HG02973 (cell line): ENCODE measurements at regions not wholly inside any gene's neighbourhood (a gene's known extent, or its start where the extent isn't known, plus 50 kb on each side); places are given as distances from the start of the nearest gene placed in this dataset.

Source experiments
- ATAC-seq: cut with Tn5 transposase; IDR thresholded peaks from one replicate; pipeline ENCODE4 v1.9.1; 2021; ENCODE audit warnings: moderate library complexity; ENCODE audit not compliant: unreplicated experiment

DNA sequence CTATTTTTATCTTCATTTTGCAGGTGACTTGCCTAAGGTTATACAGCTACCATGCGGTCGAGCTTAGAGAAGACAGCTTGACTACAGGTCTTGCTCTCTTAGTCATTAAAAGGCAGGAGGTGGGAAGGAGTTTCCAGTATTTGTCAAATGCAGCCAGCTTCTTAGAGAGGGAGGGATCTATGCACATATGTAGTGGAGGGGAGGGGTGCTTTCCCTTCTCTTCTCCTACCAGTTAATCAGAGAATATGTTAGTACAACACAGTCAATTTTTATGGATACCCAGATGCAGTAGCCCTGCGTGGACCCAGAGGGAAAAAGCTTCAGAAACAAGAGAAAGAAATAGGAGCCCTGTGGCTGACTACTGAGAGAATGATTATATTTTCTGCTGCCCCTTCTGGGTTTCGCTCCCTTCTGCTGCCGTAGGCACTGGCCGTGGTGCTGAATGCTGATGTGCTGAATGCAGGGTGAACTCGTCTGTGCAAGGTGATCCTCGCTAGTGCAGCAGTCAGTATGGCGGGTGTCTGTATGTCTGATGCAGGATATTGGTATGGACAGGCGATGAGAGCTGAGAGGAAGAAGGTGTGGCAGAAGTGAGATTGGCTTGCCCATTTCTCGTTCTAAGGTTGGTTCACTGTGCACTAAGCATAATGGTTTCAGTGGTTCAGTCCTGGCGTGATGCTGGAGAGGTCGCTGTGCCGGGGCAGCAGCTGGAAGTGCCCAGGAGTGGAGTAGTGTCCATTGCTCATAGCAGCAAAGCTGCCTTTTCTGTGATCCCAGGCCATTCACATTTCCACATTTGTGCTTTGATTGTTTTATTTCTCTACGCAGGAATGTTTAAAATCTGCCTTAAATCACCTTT is 189.2 kb upstream of the PODXL start:
- ATAC-seq = no peak

DNA sequence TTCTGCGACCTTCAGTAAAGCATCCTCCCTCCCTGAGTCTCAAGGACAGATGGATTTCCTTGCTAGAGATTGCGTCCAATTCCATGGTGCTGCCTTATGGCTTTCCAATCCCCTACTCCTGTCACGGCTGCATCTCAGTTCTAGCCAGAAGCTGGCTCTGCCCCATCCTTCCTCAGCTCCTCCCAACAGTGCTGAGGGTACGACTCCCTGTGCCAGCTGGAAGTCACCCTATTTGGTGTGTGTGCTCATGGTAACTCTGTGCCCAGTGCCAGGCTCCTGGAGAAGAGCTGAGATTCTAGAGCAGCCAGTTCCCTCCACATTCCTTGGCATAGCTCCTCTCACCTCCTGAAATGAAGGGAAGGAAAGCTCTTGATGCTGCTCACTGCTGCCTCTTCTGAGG is 185.0 kb upstream of the PODXL start:
- ATAC-seq = no peak

- no peak for ATAC-seq
Measured at GRCh38 chr7:131737746-131738465, 181.5 kb upstream of the PODXL start.

DNA sequence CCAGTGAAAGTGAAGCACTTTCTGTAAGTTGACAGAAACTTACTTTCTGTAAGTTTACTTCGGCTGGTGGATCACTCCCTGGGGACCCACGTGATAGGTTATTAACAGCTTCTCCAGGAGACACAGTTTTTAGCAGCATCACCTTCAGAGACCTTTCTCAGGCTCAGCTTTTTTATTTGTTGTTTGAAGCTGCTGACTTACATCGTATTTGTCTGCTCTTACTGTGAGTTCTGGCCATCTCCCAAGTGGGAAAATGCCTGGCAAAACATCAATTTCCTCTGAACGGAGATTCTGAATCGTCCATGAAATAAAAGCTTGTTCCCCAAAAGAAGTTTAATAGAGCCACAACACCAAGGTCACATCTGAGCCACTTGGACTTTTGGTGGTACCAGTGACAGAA is 178.7 kb upstream of the PODXL start:
- ATAC-seq = no peak

DNA sequence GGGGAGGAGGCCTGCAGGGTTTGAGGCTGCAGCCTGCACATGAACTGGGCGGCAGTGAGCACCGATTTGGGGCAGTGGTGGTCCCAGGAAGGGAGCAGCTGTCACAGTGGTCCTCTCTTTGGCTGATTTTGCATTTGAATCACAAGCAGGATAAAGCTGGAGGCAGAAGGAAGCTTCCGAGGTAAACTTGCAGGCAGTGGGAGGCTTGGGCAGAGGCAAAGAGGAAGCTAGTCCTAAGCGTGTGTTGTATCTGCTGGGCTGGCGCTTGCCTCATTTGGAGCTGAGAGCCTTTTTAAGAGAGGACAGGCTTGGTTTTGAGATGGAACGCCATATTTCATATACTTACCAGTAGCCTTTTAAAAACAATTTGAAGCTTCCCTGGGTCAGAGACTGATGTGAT is 177.2 kb upstream of the PODXL start:
- no peak for ATAC-seq

GRCh38 chr7:131727189-131727588 is 170.8 kb upstream of the PODXL start:
- ATAC-seq = no peak

DNA sequence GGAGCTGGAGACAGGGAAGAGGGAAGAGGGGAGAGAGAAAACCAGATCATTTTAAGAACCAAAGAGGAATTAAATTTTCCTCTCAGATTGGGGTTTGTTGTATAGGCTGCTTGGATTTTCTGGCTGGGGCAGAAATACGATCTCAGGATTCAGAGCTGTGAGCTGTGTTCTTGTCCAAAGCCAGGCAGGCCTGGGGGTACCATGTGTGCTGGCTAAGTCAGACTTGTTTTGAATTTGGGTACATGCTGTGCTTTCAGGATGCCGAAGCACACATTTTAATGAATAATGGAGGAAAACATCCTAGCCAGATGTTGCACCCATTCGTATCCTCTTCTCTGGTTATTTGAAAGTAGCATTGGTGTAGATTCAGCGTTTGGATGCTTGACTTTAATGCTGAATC is 170.3 kb upstream of the PODXL start:
- ATAC-seq = no peak

DNA sequence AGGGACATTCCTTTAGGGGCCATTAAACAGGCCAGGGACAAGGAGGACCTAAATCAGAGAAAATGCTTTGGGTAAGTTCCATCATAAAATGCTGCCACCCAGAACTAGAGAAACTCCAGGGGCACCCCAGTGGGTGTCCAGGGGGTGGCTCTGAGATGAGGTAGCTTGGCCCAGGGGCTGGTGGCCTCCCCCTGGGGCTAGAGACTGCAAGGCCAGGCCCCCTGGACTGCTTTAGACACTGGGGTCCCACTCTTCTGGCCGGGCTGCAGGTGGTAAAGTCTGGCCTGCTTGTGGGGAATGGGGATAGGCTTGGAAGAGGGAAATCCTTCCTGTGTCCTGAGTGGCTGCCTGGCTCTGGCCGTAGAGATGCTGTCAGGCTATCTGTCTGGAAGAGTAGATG is 169.6 kb upstream of the PODXL start:
- no peak for ATAC-seq

DNA sequence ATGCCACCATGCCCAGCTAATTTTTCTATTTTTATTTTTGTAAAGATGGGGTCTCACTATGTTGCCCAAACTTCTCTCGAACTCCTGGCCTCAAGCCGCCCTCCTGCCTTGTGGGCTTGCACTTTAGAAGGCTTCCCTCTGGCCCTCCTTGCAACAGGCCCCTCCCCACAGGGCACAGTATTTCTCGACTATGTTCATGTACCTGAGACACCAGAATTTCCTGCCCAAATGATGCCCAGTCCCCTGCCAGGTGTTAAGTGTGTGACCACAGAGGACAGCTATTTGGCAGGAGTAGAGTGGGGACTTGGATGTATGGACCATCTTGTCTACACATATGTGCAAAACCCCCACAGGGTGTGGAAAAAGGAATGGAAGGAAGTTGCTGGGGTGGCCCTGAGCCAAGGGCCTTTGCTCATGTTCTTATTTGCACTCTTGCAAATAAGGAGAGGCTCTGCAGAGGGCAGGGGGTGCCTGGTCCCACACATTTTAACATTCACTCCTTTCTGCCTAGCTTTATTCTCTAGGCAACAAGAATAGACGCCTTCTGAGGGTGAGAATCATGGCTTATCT is 168.4 kb upstream of the PODXL start:
- ATAC-seq = no peak

- ATAC-seq = no peak
Measured at GRCh38 chr7:131723926-131724325, 167.5 kb upstream of the PODXL start.

DNA sequence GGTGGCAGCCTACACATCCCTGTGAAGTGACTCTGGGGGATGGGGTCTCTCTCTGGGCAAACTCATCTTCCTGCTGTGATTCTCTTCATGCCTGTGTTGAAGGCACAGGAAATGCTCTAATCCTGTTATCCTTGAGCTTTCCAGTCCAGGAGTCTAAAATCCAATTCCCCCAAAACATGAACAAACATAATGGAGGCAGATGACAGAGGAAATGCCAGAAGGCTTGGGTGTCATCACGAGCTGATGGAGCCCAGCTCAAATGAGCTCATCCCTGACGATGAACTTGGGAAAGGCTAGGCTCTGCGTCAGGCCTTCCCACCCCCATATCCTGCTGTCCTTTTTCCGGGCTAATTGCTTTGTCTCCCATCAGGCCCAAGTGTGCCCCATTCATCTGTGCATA is 165.9 kb upstream of the PODXL start:
- no peak for ATAC-seq

- ATAC-seq = no peak
Measured at GRCh38 chr7:131721660-131722059, 165.2 kb upstream of the PODXL start.

DNA sequence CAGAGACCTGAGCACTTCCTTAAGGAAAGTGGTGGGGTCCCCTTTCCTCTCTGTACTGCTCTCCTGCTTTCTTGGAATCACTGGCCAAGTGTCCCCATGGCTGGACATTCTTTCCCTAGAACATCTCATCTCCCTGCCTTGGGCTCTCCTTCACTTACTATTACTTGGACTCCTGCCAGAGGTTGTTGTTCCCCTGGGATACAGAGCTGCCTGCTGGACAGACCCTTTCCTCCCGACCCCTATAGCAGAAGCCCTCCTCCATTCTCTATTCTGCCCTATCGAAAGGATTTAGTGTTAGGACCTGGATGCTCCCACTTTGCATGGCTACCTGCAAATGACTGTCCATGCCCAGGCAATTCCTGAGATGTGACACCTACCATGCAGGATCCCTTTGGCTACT is 164.3 kb upstream of the PODXL start:
- ATAC-seq = no peak

DNA sequence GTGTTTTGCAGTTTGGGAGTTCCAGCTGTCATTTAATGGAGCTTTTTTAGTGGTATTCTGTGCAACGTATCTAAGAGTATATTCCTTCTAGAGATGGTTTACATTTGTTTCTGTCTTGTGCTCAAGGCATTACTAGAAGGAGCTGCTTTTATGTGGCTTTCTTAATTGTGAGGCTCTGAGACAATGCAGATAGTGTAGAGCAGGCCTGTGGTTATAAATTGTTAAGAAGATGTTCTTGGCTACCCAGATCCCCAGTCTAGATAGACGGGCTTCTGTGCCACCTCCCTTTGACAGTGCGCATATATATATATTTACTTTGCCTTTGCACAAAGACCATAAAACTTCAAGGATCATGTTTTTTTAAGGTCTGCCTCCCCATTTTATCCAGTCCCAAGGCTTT is 160.8 kb upstream of the PODXL start:
- no peak for ATAC-seq

DNA sequence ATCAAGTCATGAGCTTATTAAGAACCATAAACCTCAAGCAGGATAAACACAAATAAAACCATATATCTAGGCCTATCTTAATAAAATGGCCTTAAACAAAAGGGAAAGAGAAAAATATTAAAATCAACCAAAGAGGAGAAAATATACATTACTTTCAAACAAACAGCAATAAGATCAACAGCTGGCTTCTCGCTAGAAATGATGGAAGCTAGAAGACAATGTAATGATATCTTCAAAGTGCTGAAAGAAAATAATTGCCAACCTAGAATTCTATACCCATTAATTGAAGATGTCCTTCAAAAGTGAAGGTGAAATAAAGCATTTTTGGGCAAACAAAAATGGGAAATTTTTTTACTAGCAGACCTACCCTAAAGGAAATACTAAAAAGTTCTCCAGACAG is 142.9 kb upstream of the PODXL start:
- ATAC-seq = no peak

DNA sequence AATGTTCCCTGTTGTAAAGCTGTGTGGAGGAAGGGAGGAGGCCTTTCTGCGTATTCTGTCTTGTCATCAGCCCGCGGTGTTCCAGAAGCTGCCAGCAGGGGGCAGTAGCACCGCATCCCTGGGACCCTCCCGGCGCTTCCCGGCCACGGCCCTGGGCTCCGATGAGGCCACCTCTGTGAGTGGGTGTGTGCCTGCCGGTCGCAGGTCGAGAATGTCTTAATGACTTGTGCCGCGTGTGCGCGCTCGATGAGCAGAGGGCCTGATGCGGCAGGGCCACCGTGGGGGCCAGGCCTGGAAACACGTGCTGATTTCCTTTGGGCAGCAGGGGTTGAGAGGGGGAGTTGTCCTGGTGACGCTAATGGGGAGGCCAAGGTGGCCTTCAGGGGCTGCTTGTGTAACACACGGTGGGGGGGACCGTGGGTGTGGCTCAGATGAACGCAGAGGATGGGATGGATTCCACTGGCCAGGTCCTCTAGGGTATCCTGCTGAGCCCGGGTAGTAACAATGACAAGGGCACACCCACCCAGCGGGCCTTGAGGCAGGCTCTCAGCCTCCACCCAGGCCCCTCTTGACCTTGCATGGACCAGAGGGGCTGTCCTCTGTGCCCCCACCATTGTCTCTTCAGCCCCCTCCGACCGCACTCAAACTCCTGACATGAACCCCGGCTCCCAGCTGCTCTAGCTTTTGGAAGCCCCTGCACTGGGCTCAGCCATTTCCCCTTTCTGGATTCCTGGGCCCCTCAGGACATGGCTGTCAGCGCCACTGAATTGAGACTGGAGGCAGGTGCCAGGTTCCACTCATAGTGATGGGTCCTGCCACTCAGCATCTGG is 135.9 kb upstream of the PODXL start:
- ATAC-seq = no peak

- no peak for ATAC-seq
Measured at GRCh38 chr7:131691454-131692130, 135.2 kb upstream of the PODXL start.

- no peak for ATAC-seq
Measured at GRCh38 chr7:131690441-131690840, 134.0 kb upstream of the PODXL start.

DNA sequence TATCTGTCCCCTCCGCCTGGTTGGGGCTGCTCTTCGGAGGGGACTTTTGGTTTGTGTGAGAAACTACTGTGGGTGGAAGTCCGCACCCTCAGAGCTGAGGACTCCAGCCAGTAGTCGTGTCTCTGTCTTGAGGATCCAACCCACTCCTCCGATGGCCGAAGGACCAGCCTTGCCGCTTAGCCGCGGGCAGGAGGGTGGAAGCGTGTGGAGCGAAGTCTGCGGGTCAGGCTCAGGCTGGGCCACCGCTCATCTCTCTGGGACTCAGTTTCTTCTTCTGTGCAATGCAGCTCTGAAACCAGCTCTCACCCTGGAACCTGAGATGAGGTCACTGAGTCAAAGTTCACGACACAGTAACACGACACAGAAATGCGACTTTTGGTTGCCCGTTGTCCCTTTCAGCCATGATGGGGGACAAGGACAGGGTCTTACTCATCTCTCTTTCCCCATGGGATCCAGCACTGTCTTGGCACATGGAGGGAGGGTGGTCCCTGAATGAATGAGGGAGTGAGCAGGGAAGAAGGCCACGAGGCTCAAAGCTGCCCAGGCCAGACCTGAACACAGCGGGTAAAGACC is 133.3 kb upstream of the PODXL start:
- no peak for ATAC-seq
